PC-3 (cell line): ENCODE measurements at regions not wholly inside any gene's neighbourhood (a gene's known extent, or its start where the extent isn't known, plus 50 kb on each side); places are given as distances from the start of the nearest gene placed in this dataset.

ENCODE experiments used
- CTCF ChIP-seq: fragments of 300-600 bp; sonication (generic); conservative IDR thresholded peaks from 2 replicates; pipeline ENCODE4 v1.5.1; 2017; ENCODE audit warnings: antibody characterized with exemption, low read depth, mild to moderate bottlenecking, low read length
- EZH2 ChIP-seq: fragments of 300-600 bp; sonication (generic); IDR thresholded peaks from one replicate; pipeline ENCODE4 v1.6.1; 2017; ENCODE audit warnings: antibody characterized with exemption, mild to moderate bottlenecking, low read length; ENCODE audit not compliant: unreplicated experiment
- EZH2phosphoT487 ChIP-seq: fragments of 300-600 bp; sonication (generic); IDR thresholded peaks from 2 replicates; pipeline ENCODE4 v1.6.1; 2018; ENCODE audit warnings: mild to moderate bottlenecking, antibody characterized with exemption, low read length, borderline replicate concordance

- TF ChIP-seq CTCF (no peak), EZH2 (no peak), EZH2phosphoT487 (no peak)
Measured at GRCh38 chr6:23435798-23436197, 690.2 kb upstream of the NRSN1 start.
